OCI-LY7 (cell line): ENCODE measurements at regions not wholly inside any gene's neighbourhood (a gene's known extent, or its start where the extent isn't known, plus 50 kb on each side); places are given as distances from the start of the nearest gene placed in this dataset.

Experiments used
- EZH2phosphoT487 ChIP-seq: fragments of 200-600 bp; sonication (generic); IDR thresholded peaks from 2 replicates; pipeline ENCODE4 v1.6.1; 2018; ENCODE audit warnings: low read depth, borderline replicate concordance, mild to moderate bottlenecking, mixed run types, antibody characterized with exemption, low read length, moderate library complexity, mixed read lengths
- TF ChIP-seq, protein P1 (sequence below): fragments of 200-600 bp; sonication (generic); conservative IDR thresholded peaks from 2 replicates; pipeline ENCODE4 v1.5.1; 2014; ENCODE audit warnings: mild to moderate bottlenecking, antibody characterized with exemption, low read length, moderate library complexity, mixed read lengths

DNA sequence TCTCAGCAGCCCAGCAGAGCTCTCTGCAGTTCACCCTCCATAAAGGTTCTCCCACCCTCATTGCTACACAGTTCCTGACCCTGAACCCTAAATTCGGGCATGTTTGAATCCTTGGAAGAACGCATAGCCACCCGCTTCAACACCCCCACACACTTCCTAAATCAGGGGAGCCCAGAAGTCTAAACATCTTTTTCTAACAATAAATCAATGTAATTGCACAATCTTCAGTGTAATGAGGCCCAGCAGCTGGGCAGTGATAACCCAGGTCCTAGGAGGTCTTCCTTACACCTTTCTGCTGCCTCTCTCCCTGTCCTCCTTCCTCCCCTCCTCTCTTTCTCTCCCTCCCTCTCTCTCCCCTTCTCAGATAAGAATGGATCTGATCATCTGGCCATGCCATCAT is 88.0 kb downstream of the IRX2 start:
- TF ChIP-seq, protein P1, sequence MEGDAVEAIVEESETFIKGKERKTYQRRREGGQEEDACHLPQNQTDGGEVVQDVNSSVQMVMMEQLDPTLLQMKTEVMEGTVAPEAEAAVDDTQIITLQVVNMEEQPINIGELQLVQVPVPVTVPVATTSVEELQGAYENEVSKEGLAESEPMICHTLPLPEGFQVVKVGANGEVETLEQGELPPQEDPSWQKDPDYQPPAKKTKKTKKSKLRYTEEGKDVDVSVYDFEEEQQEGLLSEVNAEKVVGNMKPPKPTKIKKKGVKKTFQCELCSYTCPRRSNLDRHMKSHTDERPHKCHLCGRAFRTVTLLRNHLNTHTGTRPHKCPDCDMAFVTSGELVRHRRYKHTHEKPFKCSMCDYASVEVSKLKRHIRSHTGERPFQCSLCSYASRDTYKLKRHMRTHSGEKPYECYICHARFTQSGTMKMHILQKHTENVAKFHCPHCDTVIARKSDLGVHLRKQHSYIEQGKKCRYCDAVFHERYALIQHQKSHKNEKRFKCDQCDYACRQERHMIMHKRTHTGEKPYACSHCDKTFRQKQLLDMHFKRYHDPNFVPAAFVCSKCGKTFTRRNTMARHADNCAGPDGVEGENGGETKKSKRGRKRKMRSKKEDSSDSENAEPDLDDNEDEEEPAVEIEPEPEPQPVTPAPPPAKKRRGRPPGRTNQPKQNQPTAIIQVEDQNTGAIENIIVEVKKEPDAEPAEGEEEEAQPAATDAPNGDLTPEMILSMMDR = no peak
- TF ChIP-seq EZH2phosphoT487 = no peak
